ENCODE measurements at regions not wholly inside any gene's neighbourhood (a gene's known extent, or its start where the extent isn't known, plus 50 kb on each side); places are given as distances from the start of the nearest gene placed in this dataset.

- no peak for DNase-seq
Measured at GRCh38 chr2:34112161-34112560, 513.1 kb upstream of the FAM98A start.

GRCh38 chr2:34110392-34110791 is 511.3 kb upstream of the FAM98A start:
- no peak for DNase-seq

- DNase-seq = no peak
Measured at GRCh38 chr2:34107811-34108210, 508.7 kb upstream of the FAM98A start.

- no peak for DNase-seq
Measured at GRCh38 chr2:34105006-34105767, 506.1 kb upstream of the FAM98A start.

- no peak for DNase-seq
Measured at GRCh38 chr2:34104601-34105000, 505.5 kb upstream of the FAM98A start.

- DNase-seq = no peak
Measured at GRCh38 chr2:34103437-34103836, 504.3 kb upstream of the FAM98A start.

GRCh38 chr2:34102339-34102738 is 503.2 kb upstream of the FAM98A start:
- no peak for DNase-seq

GRCh38 chr2:34099377-34099776 is 500.3 kb upstream of the FAM98A start:
- no peak for DNase-seq

- DNase-seq = no peak
Measured at GRCh38 chr2:34098256-34098655, 499.2 kb upstream of the FAM98A start.

GRCh38 chr2:34096562-34097171 is 497.6 kb upstream of the FAM98A start:
- DNase-seq = peak in 30 of 51 donors; percentile 1 to 72 (median 18)

GRCh38 chr2:34093790-34094189 is 494.7 kb upstream of the FAM98A start:
- DNase-seq = no peak

- peak in 5 of 51 donors; percentile 1 to 44 (median 12) for DNase-seq
Measured at GRCh38 chr2:34070196-34070595, 471.1 kb upstream of the FAM98A start.

GRCh38 chr2:34069604-34070003 is 470.5 kb upstream of the FAM98A start:
- peak in 4 of 51 donors; percentile 10 to 54 (median 32) for DNase-seq

- no peak for DNase-seq
Measured at GRCh38 chr2:34050413-34050812, 451.3 kb upstream of the FAM98A start.

GRCh38 chr2:34045101-34045655 is 446.1 kb upstream of the FAM98A start:
- no peak for DNase-seq

GRCh38 chr2:34037886-34038285 is 438.8 kb upstream of the FAM98A start:
- no peak for DNase-seq

- DNase-seq = no peak
Measured at GRCh38 chr2:34037157-34037556, 438.1 kb upstream of the FAM98A start.

- DNase-seq = no peak
Measured at GRCh38 chr2:34031097-34031496, 432.0 kb upstream of the FAM98A start.

GRCh38 chr2:34030273-34030672 is 431.2 kb upstream of the FAM98A start:
- DNase-seq = no peak

GRCh38 chr2:34029073-34029472 is 430.0 kb upstream of the FAM98A start:
- DNase-seq = no peak

GRCh38 chr2:34025196-34025595 is 426.1 kb upstream of the FAM98A start:
- DNase-seq = no peak

GRCh38 chr2:34012715-34013302 is 413.7 kb upstream of the FAM98A start:
- peak in 44 of 51 donors; percentile 2 to 86 (median 56) for DNase-seq

- DNase-seq = no peak
Measured at GRCh38 chr2:34011684-34012083, 412.6 kb upstream of the FAM98A start.
